OCI-LY3 (cell line): ENCODE measurements at regions not wholly inside any gene's neighbourhood (a gene's known extent, or its start where the extent isn't known, plus 50 kb on each side); places are given as distances from the start of the nearest gene placed in this dataset.

Experiments used
- EZH2phosphoT487 ChIP-seq: fragments of 200-600 bp; shearing (Covaris generic); IDR thresholded peaks from 2 replicates; pipeline ENCODE4 v1.6.1; 2018; ENCODE audit warnings: antibody characterized with exemption, mixed run types, low read depth
- TF ChIP-seq, protein P1 (sequence below): fragments of 200-600, 300-600 bp; sonication (generic); IDR thresholded peaks from 2 replicates; pipeline ENCODE4 v1.5.1; 2014; ENCODE audit warnings: antibody characterized with exemption, low read length, low read depth

DNA sequence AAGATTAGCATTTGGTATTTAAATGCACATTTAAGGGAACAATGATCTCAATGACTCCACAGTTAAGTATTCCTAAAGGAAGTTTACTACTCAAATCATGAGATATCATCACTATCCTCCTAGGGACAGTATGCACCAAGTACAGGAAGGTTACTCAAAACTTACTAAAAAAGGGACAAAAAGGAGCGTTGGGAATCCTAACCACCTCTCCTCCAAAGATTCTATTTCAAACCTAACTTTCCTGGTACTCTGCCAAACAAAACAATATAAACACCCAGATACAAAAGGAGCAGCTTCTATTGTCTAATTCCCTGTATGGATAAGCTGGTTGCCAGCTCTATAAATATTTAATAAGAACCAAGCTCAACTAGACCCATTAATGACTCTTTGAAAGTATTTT is 377.7 kb downstream of the NUAK1 start:
- TF ChIP-seq, protein P1, sequence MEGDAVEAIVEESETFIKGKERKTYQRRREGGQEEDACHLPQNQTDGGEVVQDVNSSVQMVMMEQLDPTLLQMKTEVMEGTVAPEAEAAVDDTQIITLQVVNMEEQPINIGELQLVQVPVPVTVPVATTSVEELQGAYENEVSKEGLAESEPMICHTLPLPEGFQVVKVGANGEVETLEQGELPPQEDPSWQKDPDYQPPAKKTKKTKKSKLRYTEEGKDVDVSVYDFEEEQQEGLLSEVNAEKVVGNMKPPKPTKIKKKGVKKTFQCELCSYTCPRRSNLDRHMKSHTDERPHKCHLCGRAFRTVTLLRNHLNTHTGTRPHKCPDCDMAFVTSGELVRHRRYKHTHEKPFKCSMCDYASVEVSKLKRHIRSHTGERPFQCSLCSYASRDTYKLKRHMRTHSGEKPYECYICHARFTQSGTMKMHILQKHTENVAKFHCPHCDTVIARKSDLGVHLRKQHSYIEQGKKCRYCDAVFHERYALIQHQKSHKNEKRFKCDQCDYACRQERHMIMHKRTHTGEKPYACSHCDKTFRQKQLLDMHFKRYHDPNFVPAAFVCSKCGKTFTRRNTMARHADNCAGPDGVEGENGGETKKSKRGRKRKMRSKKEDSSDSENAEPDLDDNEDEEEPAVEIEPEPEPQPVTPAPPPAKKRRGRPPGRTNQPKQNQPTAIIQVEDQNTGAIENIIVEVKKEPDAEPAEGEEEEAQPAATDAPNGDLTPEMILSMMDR, result no peak
- no peak for TF ChIP-seq EZH2phosphoT487
